ENCODE measurements at regions not wholly inside any gene's neighbourhood (a gene's known extent, or its start where the extent isn't known, plus 50 kb on each side); places are given as distances from the start of the nearest gene placed in this dataset.

- no peak for TF ChIP-seq CTCF (conservative IDR thresholded peaks at IDR 0.05; ENCODE audit: low read length)
- no peak for TF ChIP-seq EZH2phosphoT487 (IDR thresholded peaks at IDR 0.05; ENCODE audit: borderline replicate concordance, low read depth, low read length)
Observed at GRCh38 chr12:124195567-124195942, 99.3 kb upstream of the RFLNA start.
